GM21576 (cell line): ENCODE measurements at regions not wholly inside any gene's neighbourhood (a gene's known extent, or its start where the extent isn't known, plus 50 kb on each side); places are given as distances from the start of the nearest gene placed in this dataset.

ENCODE experiments used
- ATAC-seq: cut with Tn5 transposase; IDR thresholded peaks from one replicate; pipeline ENCODE4 v1.9.1; 2021; ENCODE audit warnings: mild to moderate bottlenecking, moderate library complexity; ENCODE audit not compliant: unreplicated experiment

- no peak for ATAC-seq
Measured at GRCh38 chr2:43039376-43040080, 186.9 kb downstream of the ZFP36L2 start.

DNA sequence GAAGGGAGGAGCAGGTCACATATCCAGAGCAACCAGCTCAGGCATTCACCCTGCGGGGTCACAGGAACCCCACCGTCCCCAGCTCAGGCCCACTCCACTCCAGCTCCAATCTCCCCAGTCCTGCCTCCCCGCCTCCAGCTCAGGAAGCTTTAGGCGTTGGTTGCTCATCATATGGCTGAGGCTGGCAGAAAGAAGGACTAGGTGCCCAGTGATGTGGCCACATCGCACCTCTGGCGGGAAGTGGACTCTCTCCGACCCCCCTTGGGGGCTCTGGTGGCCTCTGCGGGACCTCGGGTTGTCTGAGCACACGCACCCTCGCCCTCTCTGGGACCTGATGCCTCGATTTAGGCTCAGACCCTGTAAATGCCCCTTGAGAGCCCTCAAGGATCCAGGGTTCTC is 187.7 kb downstream of the ZFP36L2 start:
- no peak for ATAC-seq

- ATAC-seq: no peak
Measured at GRCh38 chr2:43038034-43038695, 188.2 kb downstream of the ZFP36L2 start.

DNA sequence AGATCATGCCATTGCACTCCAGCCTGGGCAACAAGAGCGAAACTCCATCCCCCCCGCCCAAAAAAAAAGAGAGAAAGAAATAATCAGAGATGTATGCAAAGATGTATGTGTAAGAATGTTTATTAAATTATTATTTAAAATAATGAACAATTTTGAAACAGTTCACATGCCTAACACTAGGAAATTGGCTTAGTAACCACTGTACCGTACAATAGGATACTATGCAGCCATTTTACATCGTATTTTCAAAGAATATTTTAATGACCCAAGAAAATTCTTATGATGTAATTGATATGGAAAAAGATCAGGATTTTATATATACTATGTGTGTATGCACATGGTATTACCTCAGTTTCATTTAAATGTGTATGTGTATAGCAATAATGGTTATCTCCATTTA is 190.5 kb downstream of the ZFP36L2 start:
- ATAC-seq: no peak

GRCh38 chr2:43034921-43035320 is 191.5 kb downstream of the ZFP36L2 start:
- no peak for ATAC-seq

- no peak for ATAC-seq
Measured at GRCh38 chr2:43034242-43034619, 192.2 kb downstream of the ZFP36L2 start.

- no peak for ATAC-seq
Measured at GRCh38 chr2:43033466-43034241, 192.8 kb downstream of the ZFP36L2 start.

DNA sequence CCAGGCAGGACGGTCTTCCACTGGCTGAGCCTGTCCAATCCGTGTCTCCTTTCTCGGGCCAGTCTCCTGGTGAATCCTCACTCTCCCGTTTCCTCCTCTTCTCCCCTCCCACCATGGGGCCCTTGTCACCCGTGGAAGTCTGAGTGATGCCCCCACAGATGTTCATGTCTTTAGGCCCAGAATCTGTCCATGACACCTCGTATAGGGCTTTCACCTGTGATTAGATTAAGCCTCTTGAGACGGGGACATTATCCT is 193.5 kb downstream of the ZFP36L2 start:
- ATAC-seq: no peak

DNA sequence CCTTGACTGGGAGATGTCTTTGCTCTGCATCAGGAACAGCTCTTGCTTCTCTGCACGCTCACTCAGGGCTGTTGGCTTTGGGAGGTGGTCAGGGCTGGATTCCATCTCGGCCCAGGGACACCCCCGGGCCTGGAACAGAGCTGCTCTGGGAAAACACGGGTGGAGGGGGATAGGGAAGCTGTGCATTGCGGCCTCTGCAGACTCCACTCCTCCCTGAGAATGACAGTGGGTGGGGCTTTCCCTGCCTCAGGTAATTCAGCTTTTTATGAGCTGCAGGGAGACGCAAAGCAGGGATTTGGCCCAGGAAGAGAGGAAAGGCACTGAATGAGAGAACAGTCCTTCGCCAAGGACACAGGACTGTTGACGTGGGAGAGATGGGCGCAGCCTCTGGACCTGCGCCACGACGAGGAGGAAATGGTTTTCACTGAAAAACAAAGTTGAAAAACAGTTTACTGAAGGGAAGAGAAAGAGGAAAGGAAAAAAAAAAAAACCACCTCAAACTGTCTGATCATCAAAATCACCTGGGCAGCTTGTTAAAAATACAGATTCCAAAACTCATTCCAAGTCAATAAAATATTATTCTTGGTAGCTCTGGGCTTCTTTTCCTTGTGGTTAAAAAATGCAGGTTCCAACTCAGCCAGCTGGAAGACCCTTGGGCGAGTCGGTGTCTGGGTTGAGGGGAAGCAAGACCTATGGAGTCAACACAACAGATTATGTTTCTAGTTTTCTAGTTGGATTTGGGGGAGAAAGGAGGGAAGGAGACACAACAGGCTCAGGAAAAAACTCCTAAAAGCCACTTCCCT is 194.0 kb downstream of the ZFP36L2 start:
- no peak for ATAC-seq

DNA sequence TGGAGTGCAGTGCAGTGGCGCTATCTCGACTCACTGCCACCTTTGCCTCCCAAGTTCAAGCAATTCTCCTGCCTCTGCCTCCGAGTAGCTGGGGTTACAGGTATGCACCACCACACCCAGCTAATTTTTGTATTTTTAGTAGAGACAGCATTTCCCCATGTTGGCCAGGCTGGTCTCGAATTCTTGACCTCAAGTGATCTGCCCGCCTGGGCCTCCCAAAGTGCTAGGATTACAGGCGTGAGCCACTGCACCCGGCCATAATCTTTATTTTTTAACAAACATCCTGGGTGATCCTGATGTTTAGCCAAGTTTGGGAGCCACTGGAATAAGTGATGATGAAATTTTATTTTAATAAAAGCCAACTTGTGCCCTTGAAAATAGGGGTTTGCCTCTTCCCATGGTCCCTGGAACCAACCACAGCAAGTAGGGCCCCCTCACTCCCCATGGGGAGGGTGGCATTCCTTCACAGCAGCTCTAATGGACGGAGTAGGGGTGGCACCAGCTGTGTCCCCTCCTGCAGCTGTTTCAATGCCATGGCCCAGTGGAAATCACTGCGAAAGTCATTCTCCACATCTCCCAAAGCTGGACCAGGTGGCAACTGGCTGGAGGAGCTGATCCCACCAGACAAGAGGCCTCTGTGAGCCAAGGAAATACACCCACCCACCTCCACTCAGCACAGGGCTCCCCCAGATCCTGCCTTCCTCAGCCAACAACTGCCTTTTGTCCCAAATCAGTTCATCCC is 194.8 kb downstream of the ZFP36L2 start:
- no peak for ATAC-seq

GRCh38 chr2:43030551-43031307 is 195.7 kb downstream of the ZFP36L2 start:
- ATAC-seq: no peak

- ATAC-seq: no peak
Measured at GRCh38 chr2:43029186-43029585, 197.2 kb downstream of the ZFP36L2 start.

- no peak for ATAC-seq
Measured at GRCh38 chr2:43028188-43028587, 198.2 kb downstream of the ZFP36L2 start.

DNA sequence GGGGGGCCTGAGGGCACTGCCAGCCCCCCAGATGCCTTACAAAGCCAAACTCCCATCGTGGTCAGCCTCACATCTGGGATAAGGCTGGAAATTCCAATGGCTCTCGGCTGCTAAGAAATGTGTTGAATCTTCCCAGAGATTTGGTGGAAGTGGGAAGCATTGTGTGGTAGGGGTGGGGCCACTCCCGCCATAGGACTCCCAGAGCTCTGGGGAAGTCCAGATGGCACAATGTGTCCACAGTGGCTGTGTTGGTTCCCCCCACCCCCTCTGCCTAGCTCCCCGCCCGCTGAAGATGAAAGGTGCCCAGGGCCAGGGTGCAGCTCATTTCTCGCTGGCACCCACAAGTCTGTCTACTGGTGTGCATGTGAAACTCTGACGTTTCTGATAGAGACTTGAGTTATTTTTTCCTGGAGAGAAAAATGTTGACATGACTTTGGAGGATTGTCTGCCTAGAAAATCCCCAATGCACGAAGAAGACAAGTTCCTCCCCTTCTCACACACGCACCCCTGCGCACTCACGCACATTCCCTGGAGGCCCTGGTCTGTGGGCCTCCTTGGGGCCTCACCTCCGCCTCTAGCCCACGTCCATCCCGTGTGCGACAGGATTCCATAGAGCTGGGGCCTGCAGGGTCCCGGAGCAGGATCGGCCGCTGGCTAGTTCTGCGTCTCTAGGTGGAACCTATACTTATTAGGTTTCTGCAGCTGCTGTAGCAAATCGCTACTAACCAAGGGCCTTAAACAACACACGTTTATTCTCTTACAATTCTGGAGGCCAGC is 199.1 kb downstream of the ZFP36L2 start:
- ATAC-seq: no peak

- no peak for ATAC-seq
Measured at GRCh38 chr2:43026426-43027096, 199.8 kb downstream of the ZFP36L2 start.

DNA sequence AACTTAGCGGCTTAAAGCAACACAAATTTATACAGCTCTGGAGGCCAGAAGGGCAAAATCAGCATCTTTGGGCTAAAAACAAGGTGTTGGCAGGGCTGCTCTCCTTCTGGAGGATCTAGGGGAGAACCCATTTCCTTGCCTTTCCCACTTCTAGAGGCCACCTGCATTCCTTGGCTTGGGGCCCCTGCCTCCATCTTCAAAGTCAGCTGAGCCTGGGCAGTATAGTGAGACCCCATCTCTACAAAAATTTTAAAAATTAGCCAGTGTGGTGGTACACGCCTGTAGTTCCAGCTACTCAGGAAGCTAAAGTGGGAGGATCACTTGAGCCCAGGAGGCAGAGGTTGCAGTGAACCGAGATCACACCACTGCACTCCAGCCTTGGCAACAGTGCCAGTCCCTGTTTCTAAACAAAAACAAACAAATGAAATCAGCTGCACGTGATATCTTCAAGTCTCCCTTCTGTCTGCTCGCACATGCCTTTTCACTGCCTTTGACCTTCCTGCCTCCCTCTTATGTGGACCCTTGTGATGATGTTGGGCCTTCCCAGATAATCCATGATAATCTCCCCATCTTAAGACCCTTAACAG is 200.6 kb downstream of the ZFP36L2 start:
- ATAC-seq: no peak

DNA sequence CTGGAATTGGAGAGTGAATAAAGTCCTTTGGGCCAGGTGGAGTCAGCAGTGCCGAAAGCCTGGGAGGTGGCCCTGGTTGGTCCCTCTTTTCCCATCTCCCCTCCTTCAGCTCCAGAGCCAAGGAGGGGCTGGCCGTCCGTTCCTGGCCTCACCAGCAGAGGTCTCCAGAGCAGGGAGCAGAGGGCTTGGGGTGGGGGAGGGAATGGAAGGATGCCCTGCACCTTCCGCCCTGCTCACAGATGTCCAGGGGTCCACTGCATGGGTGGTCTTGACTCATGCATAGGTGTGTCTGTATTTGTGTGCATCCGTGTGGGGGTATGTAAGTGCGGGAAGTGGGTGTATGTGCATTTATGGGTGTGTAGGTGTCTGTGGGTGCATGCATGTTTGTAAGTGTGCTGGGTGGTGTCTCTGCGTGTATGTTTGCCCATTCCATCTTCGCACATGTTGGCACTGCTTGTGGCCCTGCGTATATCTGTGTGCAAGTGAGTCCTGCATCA is 201.8 kb downstream of the ZFP36L2 start:
- no peak for ATAC-seq
